ENCODE measurements at regions not wholly inside any gene's neighbourhood (a gene's known extent, or its start where the extent isn't known, plus 50 kb on each side); places are given as distances from the start of the nearest gene placed in this dataset.

- no peak for DNase-seq
- H3K36me3 ChIP-seq = no peaks in the 10 kb centered on the region
- H3K9me3 ChIP-seq = no peaks in the 10 kb centered on the region
- no peak overlapping the region for H3K4me3 ChIP-seq (ENCODE audit: low read depth, low read length)
- TF ChIP-seq, protein P1, sequence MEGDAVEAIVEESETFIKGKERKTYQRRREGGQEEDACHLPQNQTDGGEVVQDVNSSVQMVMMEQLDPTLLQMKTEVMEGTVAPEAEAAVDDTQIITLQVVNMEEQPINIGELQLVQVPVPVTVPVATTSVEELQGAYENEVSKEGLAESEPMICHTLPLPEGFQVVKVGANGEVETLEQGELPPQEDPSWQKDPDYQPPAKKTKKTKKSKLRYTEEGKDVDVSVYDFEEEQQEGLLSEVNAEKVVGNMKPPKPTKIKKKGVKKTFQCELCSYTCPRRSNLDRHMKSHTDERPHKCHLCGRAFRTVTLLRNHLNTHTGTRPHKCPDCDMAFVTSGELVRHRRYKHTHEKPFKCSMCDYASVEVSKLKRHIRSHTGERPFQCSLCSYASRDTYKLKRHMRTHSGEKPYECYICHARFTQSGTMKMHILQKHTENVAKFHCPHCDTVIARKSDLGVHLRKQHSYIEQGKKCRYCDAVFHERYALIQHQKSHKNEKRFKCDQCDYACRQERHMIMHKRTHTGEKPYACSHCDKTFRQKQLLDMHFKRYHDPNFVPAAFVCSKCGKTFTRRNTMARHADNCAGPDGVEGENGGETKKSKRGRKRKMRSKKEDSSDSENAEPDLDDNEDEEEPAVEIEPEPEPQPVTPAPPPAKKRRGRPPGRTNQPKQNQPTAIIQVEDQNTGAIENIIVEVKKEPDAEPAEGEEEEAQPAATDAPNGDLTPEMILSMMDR (IDR thresholded peaks at IDR 0.05; ENCODE audit: low read depth, low read length) = no peak
- no peaks in the 10 kb centered on the region for H3K27me3 ChIP-seq
- H3K4me1 ChIP-seq = no peaks in the 10 kb centered on the region
Observed at GRCh38 chr5:143550986-143551630, 147.6 kb upstream of the NR3C1 start.

- Histone ChIP-seq H3K27me3 (no peaks in the 10 kb centered on the region), H3K4me1 (no peaks in the 10 kb centered on the region), H3K36me3 (no peaks in the 10 kb centered on the region), H3K9me3 (no peaks in the 10 kb centered on the region), H3K4me3 (ENCODE audit: low read depth, low read length) (no peak overlapping the region)
- TF ChIP-seq, protein P1 (IDR thresholded peaks at IDR 0.05; ENCODE audit: low read depth, low read length) = no peak
- no peak for DNase-seq
Observed at GRCh38 chr5:143547342-143547741, 143.9 kb upstream of the NR3C1 start.

DNA sequence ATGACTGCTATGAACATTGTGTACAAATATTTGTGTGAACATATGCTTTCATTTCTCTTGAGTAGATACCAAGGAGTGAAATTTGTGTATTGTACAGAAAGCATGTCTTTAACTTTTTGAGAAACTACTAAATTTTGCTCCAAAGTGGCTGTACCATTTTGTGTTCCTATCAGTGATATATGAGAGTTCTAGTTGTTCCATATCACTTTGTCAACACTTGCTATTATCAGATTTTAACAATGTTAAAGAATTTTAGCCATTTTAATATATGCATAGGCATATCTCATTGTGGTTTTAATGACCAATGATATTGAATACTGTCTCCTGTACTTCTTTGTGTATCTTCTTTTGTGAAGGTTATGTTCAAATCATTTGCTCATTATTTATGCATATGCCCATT is 142.9 kb upstream of the NR3C1 start:
- TF ChIP-seq, protein P1 (IDR thresholded peaks at IDR 0.05; ENCODE audit: low read depth, low read length) = no peak
- no peak for DNase-seq
- Histone ChIP-seq H3K9me3 (no peaks in the 10 kb centered on the region), H3K4me1 (no peaks in the 10 kb centered on the region), H3K27me3 (no peaks in the 10 kb centered on the region), H3K36me3 (no peaks in the 10 kb centered on the region), H3K4me3 (ENCODE audit: low read depth, low read length) (no peak overlapping the region)

DNA sequence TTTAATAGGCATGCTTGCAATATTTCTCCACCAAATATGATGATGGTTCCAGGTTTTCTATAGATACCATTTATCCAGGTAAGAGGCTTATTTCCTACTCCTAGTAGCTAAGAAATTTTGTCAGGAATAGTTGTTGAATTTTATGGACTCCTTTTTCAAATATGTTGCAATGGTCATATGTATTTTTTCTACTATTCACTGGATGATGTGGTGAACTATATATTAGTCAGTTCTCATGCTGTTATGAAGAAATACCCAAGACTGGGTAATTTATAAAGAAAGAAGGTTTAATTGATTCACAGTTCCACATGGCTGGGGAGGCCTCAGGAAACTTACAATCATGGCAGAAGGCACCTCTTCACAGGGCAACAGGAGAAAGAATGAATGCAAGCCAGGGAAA is 141.1 kb upstream of the NR3C1 start:
- TF ChIP-seq, protein P1 (IDR thresholded peaks at IDR 0.05; ENCODE audit: low read depth, low read length) = no peak
- no peak overlapping the region for H3K4me3 ChIP-seq (ENCODE audit: low read depth, low read length)

GRCh38 chr5:143543358-143544255 is 140.1 kb upstream of the NR3C1 start:
- H3K4me3 ChIP-seq (ENCODE audit: low read depth, low read length) = no peak overlapping the region
- no peaks in the 10 kb centered on the region for H3K4me1 ChIP-seq
- no peak for DNase-seq
- no peaks in the 10 kb centered on the region for H3K36me3 ChIP-seq
- no peaks in the 10 kb centered on the region for H3K27me3 ChIP-seq
- TF ChIP-seq, protein P1 (IDR thresholded peaks at IDR 0.05; ENCODE audit: low read depth, low read length) = no peak
- H3K9me3 ChIP-seq = no peaks in the 10 kb centered on the region

More for the DNA sequence above, 141.1 kb upstream of the NR3C1 start:
- H3K36me3 ChIP-seq = no peaks in the 10 kb centered on the region
- DNase-seq = no peak
- no peaks in the 10 kb centered on the region for H3K9me3 ChIP-seq
- no peaks in the 10 kb centered on the region for H3K27me3 ChIP-seq
- H3K4me1 ChIP-seq = no peaks in the 10 kb centered on the region

- TF ChIP-seq, protein P1 (IDR thresholded peaks at IDR 0.05; ENCODE audit: low read depth, low read length) = no peak
- H3K9me3 ChIP-seq = no peaks in the 10 kb centered on the region
- no peak overlapping the region for H3K4me3 ChIP-seq (ENCODE audit: low read depth, low read length)
- no peak for DNase-seq
- H3K27me3 ChIP-seq = no peaks in the 10 kb centered on the region
- no peaks in the 10 kb centered on the region for H3K4me1 ChIP-seq
- no peaks in the 10 kb centered on the region for H3K36me3 ChIP-seq
Observed at GRCh38 chr5:143542798-143543144, 139.3 kb upstream of the NR3C1 start.
